K562 (cell line): ENCODE measurements at regions not wholly inside any gene's neighbourhood (a gene's known extent, or its start where the extent isn't known, plus 50 kb on each side); places are given as distances from the start of the nearest gene placed in this dataset.
A peak's percentile ranks its signal among the peaks of the same experiment; 100 is the strongest.

Source experiments
- CREB3 ChIP-seq: fragments of 450-650 bp; conservative IDR thresholded peaks from 2 replicates; pipeline ENCODE4 v1.6.1; 2016; ENCODE audit warnings: missing genetic modification characterization, low read depth, mild to moderate bottlenecking, missing compliant biosample characterization, moderate library complexity
- CTBP1 ChIP-seq: fragments of 450-650 bp; IDR thresholded peaks from 2 replicates; pipeline ENCODE4 v1.6.1; 2016; ENCODE audit warnings: borderline replicate concordance
- DACH1 ChIP-seq: fragments of 450-650 bp; IDR thresholded peaks from 2 replicates; pipeline ENCODE4 v1.6.1; 2018; ENCODE audit not compliant: partially characterized antibody
- FOXM1 ChIP-seq, 2 experiments: fragments of 450-650 bp in 1 of 2; sonication (generic) in 1 of 2; formaldehyde crosslinking in 1 of 2; IDR thresholded peaks; 2 replicates each; pipeline versions ENCODE4 v1.6.1 to v1.9.0; 2017 to 2022; ENCODE audit warnings: low read depth in 2 of 2, mild to moderate bottlenecking in 2 of 2, missing genetic modification reagents in 1 of 2, moderate library complexity in 1 of 2
- HLTF ChIP-seq: fragments of 450-650 bp; IDR thresholded peaks from 2 replicates; pipeline ENCODE4 v1.6.1; 2016
- HNRNPUL1 ChIP-seq: fragments of 200-400 bp; formaldehyde crosslinking; IDR thresholded peaks from 2 replicates; pipeline ENCODE4 v1.6.1; 2017; ENCODE audit warnings: low read length
- L3MBTL2 ChIP-seq: fragments of 450-650 bp; IDR thresholded peaks from 2 replicates; pipeline ENCODE4 v1.6.1; 2016; ENCODE audit warnings: mild to moderate bottlenecking, moderate library complexity
- NCOR1 ChIP-seq: fragments of 450-650 bp; IDR thresholded peaks from 2 replicates; pipeline ENCODE4 v1.6.1; 2016; ENCODE audit warnings: mild to moderate bottlenecking, moderate library complexity
- NFRKB ChIP-seq: fragments of 450-650 bp; IDR thresholded peaks from 2 replicates; pipeline ENCODE4 v1.6.1; 2016; ENCODE audit warnings: low read depth
- NONO ChIP-seq, 2 experiments: fragments of 200-400 bp in 1 of 2; fragments of 450-650 bp in 1 of 2; formaldehyde crosslinking in 1 of 2; IDR thresholded peaks; 2 replicates each; pipeline ENCODE4 v1.6.1; 2017; ENCODE audit warnings: low read depth in 2 of 2, mild to moderate bottlenecking in 2 of 2, moderate library complexity in 2 of 2, low read length in 1 of 2
- SIN3B ChIP-seq: fragments of 450-650 bp; IDR thresholded peaks from 2 replicates; pipeline ENCODE4 v1.6.1; 2017; ENCODE audit warnings: low read depth, mild to moderate bottlenecking, moderate library complexity
- SMARCC2 ChIP-seq: fragments of 450-650 bp; IDR thresholded peaks from 2 replicates; pipeline ENCODE4 v1.6.1; 2017; ENCODE audit warnings: antibody characterized with exemption, moderate library complexity, mild to moderate bottlenecking, low read depth
- SMARCE1 ChIP-seq: fragments of 450-650 bp; IDR thresholded peaks from 2 replicates; pipeline ENCODE4 v1.7.1; 2016; ENCODE audit warnings: mild to moderate bottlenecking
- USF2 ChIP-seq: sonication (generic); formaldehyde crosslinking; IDR thresholded peaks from 2 replicates; pipeline ENCODE4 v1.5.0; 2020; ENCODE audit warnings: missing genetic modification reagents
- ZNF644 ChIP-seq: fragments of 200-800 bp; sonication (Bioruptor generic); IDR thresholded peaks from 2 replicates; pipeline ENCODE4 v1.6.1; 2016; ENCODE audit warnings: low read depth, missing genetic modification characterization, missing compliant biosample characterization
- ZNF696 ChIP-seq: fragments of 250-450 bp; sonication (Bioruptor Pico); conservative IDR thresholded peaks from 2 replicates; pipeline ENCODE4 v1.4.0; 2020; ENCODE audit warnings: mild to moderate bottlenecking, moderate library complexity
- TF ChIP-seq, protein P1 (sequence below): fragments of 450-650 bp; formaldehyde crosslinking; IDR thresholded peaks from 2 replicates; pipeline ENCODE4 v1.4.0; 2020; ENCODE audit warnings: mild to moderate bottlenecking, moderate library complexity
- TF ChIP-seq, protein P2 (sequence below): fragments of 250-450 bp; sonication (Bioruptor Pico); IDR thresholded peaks from 2 replicates; pipeline ENCODE4 v1.4.0; 2020; ENCODE audit warnings: mild to moderate bottlenecking, moderate library complexity

- TF ChIP-seq ZNF644 (tag) (no peak), HLTF (no peak), NCOR1 (peak; percentile 59), L3MBTL2 (no peak), CREB3 (no peak), CTBP1 (peak; percentile 31; the same call in 1 of the 2 replicates), ZNF696 (CRISPR knock-in tag) (no peak), SMARCE1 (peak; percentile 89; the same call in 1 of the 2 replicates), SIN3B (no peak), SMARCC2 (peak; percentile 59; the same call in 1 of the 2 replicates), DACH1 (no peak), USF2 (CRISPR knock-in tag) (no peak), FOXM1 (IDR thresholded peaks at IDR 0.05; ENCODE audit: low read depth) (peak; percentile 28; the same call in 1 of the 2 replicates), FOXM1 (CRISPR knock-in tag; IDR thresholded peaks at IDR 0.05; ENCODE audit: low read depth) (no peak), NFRKB (no peak), HNRNPUL1 (no peak), NONO (IDR thresholded peaks at IDR 0.05; ENCODE audit: low read depth in 2 of 2, low read length in 1 of 2) (no peak)
- TF ChIP-seq, protein P1, sequence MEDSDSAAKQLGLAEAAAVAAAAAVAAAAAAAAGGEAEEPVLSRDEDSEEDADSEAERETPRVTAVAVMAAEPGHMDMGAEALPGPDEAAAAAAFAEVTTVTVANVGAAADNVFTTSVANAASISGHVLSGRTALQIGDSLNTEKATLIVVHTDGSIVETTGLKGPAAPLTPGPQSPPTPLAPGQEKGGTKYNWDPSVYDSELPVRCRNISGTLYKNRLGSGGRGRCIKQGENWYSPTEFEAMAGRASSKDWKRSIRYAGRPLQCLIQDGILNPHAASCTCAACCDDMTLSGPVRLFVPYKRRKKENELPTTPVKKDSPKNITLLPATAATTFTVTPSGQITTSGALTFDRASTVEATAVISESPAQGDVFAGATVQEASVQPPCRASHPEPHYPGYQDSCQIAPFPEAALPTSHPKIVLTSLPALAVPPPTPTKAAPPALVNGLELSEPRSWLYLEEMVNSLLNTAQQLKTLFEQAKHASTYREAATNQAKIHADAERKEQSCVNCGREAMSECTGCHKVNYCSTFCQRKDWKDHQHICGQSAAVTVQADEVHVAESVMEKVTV, result no peak
- TF ChIP-seq, protein P2, sequence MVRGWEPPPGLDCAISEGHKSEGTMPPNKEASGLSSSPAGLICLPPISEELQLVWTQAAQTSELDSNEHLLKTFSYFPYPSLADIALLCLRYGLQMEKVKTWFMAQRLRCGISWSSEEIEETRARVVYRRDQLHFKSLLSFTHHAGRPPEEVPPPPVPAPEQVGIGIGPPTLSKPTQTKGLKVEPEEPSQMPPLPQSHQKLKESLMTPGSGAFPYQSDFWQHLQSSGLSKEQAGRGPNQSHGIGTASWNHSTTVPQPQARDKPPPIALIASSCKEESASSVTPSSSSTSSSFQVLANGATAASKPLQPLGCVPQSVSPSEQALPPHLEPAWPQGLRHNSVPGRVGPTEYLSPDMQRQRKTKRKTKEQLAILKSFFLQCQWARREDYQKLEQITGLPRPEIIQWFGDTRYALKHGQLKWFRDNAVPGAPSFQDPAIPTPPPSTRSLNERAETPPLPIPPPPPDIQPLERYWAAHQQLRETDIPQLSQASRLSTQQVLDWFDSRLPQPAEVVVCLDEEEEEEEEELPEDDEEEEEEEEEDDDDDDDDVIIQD (CRISPR knock-in tag), result no peak
Measured at GRCh38 chr1:100816049-100816448, 78.6 kb downstream of the EXTL2 start (continued).
